GM23338 (cell line): ENCODE measurements at regions not wholly inside any gene's neighbourhood (a gene's known extent, or its start where the extent isn't known, plus 50 kb on each side); places are given as distances from the start of the nearest gene placed in this dataset.

Experiments
- ATAC-seq: fragments of 200-7000 bp; cut with Tn5 transposase; 3 replicates; pipeline ENCODE4 v1.9.1; 2020
- DNase-seq: peaks from one replicate; pipeline ENCODE4 v3.0.0-alpha.2; 2015; ENCODE audit warnings: low spot score
- H2AFZ ChIP-seq: fragments of 200-600 bp; sonication (generic); 2 replicates; pipeline ENCODE4 v1.8.0; 2016; ENCODE audit warnings: antibody characterized with exemption, mild to moderate bottlenecking, moderate library complexity
- H3F3A ChIP-seq: fragments of 200-600 bp; sonication (generic); replicated peaks from 2 replicates; pipeline ENCODE4 v1.8.0; 2017; ENCODE audit warnings: antibody characterized with exemption, mixed run types, low read depth
- H3K27ac ChIP-seq: fragments of 200-600 bp; sonication (generic); 2 replicates; pipeline ENCODE4 v1.6.1; 2016; ENCODE audit warnings: low read depth
- H3K27me3 ChIP-seq: fragments of 200-600 bp; sonication (generic); 2 replicates; pipeline ENCODE4 v1.8.0; 2016; ENCODE audit warnings: mild to moderate bottlenecking, mixed run types, moderate library complexity; ENCODE audit not compliant: insufficient read depth
- H3K36me3 ChIP-seq: fragments of 200-600 bp; sonication (generic); 2 replicates; pipeline ENCODE4 v1.8.0; 2016; ENCODE audit warnings: mild to moderate bottlenecking; ENCODE audit not compliant: insufficient read depth
- H3K4me1 ChIP-seq: fragments of 200-600 bp; sonication (generic); 2 replicates; pipeline ENCODE4 v1.8.0; 2016; ENCODE audit warnings: mild to moderate bottlenecking, moderate library complexity; ENCODE audit not compliant: insufficient read depth
- H3K4me2 ChIP-seq: fragments of 200-600 bp; sonication (generic); 2 replicates; pipeline ENCODE4 v1.7.1; 2017; ENCODE audit warnings: mixed run types
- H3K4me3 ChIP-seq: fragments of 200-600 bp; sonication (generic); 2 replicates; pipeline ENCODE4 v1.6.1; 2016; ENCODE audit warnings: mixed run types
- H3K79me2 ChIP-seq: fragments of 200-600 bp; sonication (generic); replicated peaks from 2 replicates; pipeline ENCODE4 v1.8.0; 2017; ENCODE audit warnings: mild to moderate bottlenecking; ENCODE audit not compliant: insufficient read depth
- H3K9me2 ChIP-seq: fragments of 200-600 bp; sonication (generic); 2 replicates; pipeline ENCODE4 v1.8.0; 2017; ENCODE audit not compliant: insufficient read depth
- H4K20me1 ChIP-seq: fragments of 200-600 bp; sonication (generic); replicated peaks from 2 replicates; pipeline ENCODE4 v1.8.0; 2017; ENCODE audit warnings: mild to moderate bottlenecking; ENCODE audit not compliant: insufficient read depth
- H3K27ac Mint-ChIP-seq: 2 replicates; pipeline ENCODE4 v1.8.0; 2020; ENCODE audit warnings: inconsistent platforms, mild to moderate bottlenecking, moderate library complexity, mixed read lengths
- H3K27me3 Mint-ChIP-seq: 3 replicates; pipeline ENCODE4 v1.8.0; 2022; ENCODE audit warnings: low read depth, mild to moderate bottlenecking, moderate library complexity, mixed read lengths, inconsistent platforms; ENCODE audit not compliant: insufficient read depth, poor library complexity
- H3K36me3 Mint-ChIP-seq: 3 replicates; pipeline ENCODE4 v1.8.0; 2021; ENCODE audit warnings: low read depth, mild to moderate bottlenecking, inconsistent platforms, moderate library complexity, mixed read lengths
- H3K4me1 Mint-ChIP-seq: 3 replicates; pipeline ENCODE4 v1.8.0; 2020; ENCODE audit warnings: mild to moderate bottlenecking, inconsistent platforms, mixed read lengths
- H3K4me3 Mint-ChIP-seq: 3 replicates; pipeline ENCODE4 v1.8.0; 2021; ENCODE audit warnings: moderate library complexity, mild to moderate bottlenecking, inconsistent platforms, mixed read lengths
- H3K9me3 Mint-ChIP-seq: 3 replicates; pipeline ENCODE4 v1.8.0; 2020; ENCODE audit warnings: moderate library complexity, mild to moderate bottlenecking, inconsistent platforms, mixed read lengths
- CREB1 ChIP-seq: fragments of 250-450 bp; sonication (Bioruptor Pico); IDR thresholded peaks from 2 replicates; pipeline ENCODE4 v1.5.0; 2020; ENCODE audit warnings: low read depth, mild to moderate bottlenecking, moderate library complexity
- EZH2 ChIP-seq: fragments of 200-600 bp; sonication (generic); IDR thresholded peaks from one replicate; pipeline ENCODE4 v1.8.0; 2017; ENCODE audit warnings: antibody characterized with exemption, mild to moderate bottlenecking, low read depth; ENCODE audit not compliant: unreplicated experiment
- JUNB ChIP-seq: IDR thresholded peaks from one replicate; pipeline ENCODE4 v1.6.1; 2016; ENCODE audit warnings: antibody characterized with exemption; ENCODE audit not compliant: unreplicated experiment
- POLR2AphosphoS5 ChIP-seq: IDR thresholded peaks from 2 replicates; pipeline ENCODE4 v1.6.1; 2016; ENCODE audit warnings: antibody characterized with exemption, low read depth
- STAT1 ChIP-seq: IDR thresholded peaks from one replicate; pipeline ENCODE4 v1.6.1; 2016; ENCODE audit warnings: antibody characterized with exemption; ENCODE audit not compliant: unreplicated experiment
- TF ChIP-seq, protein P1 (sequence below): IDR thresholded peaks from 2 replicates; pipeline ENCODE4 v1.6.1; 2016; ENCODE audit warnings: antibody characterized with exemption
- TF ChIP-seq, protein P2 (sequence below): IDR thresholded peaks from one replicate; pipeline ENCODE4 v1.6.1; 2018; ENCODE audit warnings: antibody characterized with exemption; ENCODE audit not compliant: unreplicated experiment
- TF ChIP-seq, protein P3 (sequence below): fragments of 250-450 bp; sonication (Bioruptor Pico); IDR thresholded peaks from 2 replicates; pipeline ENCODE4 v1.5.0; 2020; ENCODE audit warnings: mild to moderate bottlenecking, moderate library complexity

DNA sequence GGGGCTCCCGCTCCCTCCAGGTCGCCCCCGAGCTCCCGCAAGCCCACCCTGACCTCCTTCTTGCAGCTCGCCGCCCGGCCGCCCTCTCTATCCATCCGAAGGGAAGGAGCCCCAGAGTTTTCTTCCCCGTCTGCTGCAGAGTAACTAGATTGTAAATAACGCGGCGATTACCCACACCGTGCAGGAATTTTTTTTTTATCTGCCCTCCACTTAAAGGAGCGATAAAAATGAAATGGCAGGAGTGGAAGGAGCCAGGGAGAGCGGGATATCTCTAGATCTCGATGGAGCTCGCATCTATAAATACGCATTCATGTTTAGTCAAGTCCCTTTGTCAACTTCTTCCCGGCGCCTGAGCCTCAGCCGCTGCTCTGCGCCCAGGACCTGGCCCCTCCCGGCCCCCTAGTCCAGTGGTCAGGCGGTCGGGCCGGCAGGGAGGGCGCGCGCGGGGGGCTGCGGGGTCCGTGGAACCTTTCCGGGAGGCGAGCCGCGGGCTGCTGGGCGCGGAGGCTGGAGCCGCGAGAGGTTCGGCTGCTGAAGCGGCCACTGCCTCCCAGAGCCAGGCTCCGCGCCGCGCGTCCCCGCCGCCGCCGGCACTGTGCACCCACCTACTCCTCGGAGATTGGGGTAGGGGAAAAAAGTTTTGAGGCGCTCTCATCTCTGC is 386.0 kb downstream of the BCAT1 start:
- no peaks in the 10 kb centered on the region for H3K9me3 Mint-ChIP-seq
- Histone ChIP-seq H3K36me3 (no peaks in the 10 kb centered on the region), H3K4me1 (peaks cover 49% of the 10 kb centered on the region), H3F3A (no peaks in the 10 kb centered on the region; the same call in 1 of the 2 replicates), H3K27me3 (peaks cover 53% of the 10 kb centered on the region), H3K9me2 (no peaks in the 10 kb centered on the region), H3K27ac (no peak overlapping the region), H3K4me3 (peak overlapping the region; percentile 89), H4K20me1 (no peaks in the 10 kb centered on the region), H3K4me2 (peak overlapping the region; percentile 88), H3K79me2 (no peaks in the 10 kb centered on the region), H2AFZ (peak overlapping the region; percentile 88)
- H3K27me3 Mint-ChIP-seq = peaks cover 32% of the 10 kb centered on the region
- H3K4me3 Mint-ChIP-seq = peak overlapping the region; percentile 96
- H3K36me3 Mint-ChIP-seq = no peaks in the 10 kb centered on the region
- H3K27ac Mint-ChIP-seq = no peak overlapping the region
- H3K4me1 Mint-ChIP-seq = peaks cover 50% of the 10 kb centered on the region
- DNase-seq = peak; percentile 56
- TF ChIP-seq STAT1 (no peak), EZH2 (no peak), POLR2AphosphoS5 (no peak), JUNB (no peak), CREB1 (no peak)
- TF ChIP-seq, protein P1, sequence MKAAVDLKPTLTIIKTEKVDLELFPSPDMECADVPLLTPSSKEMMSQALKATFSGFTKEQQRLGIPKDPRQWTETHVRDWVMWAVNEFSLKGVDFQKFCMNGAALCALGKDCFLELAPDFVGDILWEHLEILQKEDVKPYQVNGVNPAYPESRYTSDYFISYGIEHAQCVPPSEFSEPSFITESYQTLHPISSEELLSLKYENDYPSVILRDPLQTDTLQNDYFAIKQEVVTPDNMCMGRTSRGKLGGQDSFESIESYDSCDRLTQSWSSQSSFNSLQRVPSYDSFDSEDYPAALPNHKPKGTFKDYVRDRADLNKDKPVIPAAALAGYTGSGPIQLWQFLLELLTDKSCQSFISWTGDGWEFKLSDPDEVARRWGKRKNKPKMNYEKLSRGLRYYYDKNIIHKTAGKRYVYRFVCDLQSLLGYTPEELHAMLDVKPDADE = no peak
- TF ChIP-seq, protein P2, sequence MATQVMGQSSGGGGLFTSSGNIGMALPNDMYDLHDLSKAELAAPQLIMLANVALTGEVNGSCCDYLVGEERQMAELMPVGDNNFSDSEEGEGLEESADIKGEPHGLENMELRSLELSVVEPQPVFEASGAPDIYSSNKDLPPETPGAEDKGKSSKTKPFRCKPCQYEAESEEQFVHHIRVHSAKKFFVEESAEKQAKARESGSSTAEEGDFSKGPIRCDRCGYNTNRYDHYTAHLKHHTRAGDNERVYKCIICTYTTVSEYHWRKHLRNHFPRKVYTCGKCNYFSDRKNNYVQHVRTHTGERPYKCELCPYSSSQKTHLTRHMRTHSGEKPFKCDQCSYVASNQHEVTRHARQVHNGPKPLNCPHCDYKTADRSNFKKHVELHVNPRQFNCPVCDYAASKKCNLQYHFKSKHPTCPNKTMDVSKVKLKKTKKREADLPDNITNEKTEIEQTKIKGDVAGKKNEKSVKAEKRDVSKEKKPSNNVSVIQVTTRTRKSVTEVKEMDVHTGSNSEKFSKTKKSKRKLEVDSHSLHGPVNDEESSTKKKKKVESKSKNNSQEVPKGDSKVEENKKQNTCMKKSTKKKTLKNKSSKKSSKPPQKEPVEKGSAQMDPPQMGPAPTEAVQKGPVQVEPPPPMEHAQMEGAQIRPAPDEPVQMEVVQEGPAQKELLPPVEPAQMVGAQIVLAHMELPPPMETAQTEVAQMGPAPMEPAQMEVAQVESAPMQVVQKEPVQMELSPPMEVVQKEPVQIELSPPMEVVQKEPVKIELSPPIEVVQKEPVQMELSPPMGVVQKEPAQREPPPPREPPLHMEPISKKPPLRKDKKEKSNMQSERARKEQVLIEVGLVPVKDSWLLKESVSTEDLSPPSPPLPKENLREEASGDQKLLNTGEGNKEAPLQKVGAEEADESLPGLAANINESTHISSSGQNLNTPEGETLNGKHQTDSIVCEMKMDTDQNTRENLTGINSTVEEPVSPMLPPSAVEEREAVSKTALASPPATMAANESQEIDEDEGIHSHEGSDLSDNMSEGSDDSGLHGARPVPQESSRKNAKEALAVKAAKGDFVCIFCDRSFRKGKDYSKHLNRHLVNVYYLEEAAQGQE = no peak
- ATAC-seq = peak; percentile 52

DNA sequence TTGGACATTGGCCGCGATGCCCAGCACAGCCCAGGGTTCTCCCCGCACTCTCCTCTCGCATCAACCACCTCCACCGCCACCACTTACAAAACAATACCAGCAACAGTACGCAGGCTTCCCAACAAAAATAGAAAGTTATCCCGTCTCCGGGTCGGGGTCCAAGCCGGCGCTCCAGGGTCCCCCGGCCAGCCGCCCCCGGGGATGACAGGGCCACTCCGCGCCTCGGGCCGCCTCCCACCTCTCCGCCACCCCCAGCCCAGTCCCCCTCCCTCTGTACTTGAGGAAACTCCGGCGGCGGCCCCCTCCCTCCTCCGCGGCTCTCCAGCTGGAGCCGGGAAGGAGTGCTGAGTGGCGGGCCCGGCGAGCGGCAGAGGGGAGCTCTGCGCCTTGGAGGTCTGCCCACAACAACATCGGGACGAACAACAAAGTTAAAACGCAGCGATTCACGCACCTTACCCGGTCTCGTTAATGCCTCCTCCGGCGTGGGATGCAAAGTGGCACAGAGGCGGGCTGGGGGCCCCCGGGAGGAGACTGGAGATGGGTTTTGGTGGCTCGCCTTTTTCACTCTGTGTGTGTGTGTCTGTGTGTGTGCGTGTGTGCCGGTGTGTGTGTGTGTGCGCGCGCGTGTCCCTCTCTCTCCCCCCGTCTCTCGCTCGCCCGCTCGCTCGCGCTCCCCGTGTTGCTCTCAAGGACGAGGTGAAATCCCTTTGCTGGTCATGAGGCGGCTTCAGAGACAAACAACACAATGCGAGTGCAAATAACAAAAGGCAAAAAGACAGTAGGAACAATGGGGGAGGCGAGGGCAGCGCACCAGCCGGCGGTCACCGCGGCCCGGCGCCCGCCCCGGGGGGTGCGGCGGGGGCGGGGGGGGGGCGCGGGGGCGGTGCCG is 386.8 kb downstream of the BCAT1 start:
- no peaks in the 10 kb centered on the region for H3K79me2 ChIP-seq
- Mint-ChIP-seq H3K36me3 (no peaks in the 10 kb centered on the region), H3K9me3 (no peaks in the 10 kb centered on the region), H3K27ac (peak overlapping the region; percentile 20), H3K27me3 (peaks cover 32% of the 10 kb centered on the region), H3K4me1 (peaks cover 54% of the 10 kb centered on the region), H3K4me3 (peak overlapping the region; percentile 96)
- DNase-seq (peak; percentile 88), ATAC-seq (peak; percentile 71)
- peak overlapping the region; percentile 89 for H3K4me3 ChIP-seq
- no peaks in the 10 kb centered on the region for H4K20me1 ChIP-seq
- peaks cover 50% of the 10 kb centered on the region for H3K4me1 ChIP-seq
- no peaks in the 10 kb centered on the region; the same call in 1 of the 2 replicates for H3F3A ChIP-seq
- H3K27ac ChIP-seq = peak overlapping the region; percentile 80; the same call in 1 of the 2 replicates
- H3K36me3 ChIP-seq = no peaks in the 10 kb centered on the region
- H3K4me2 ChIP-seq = peak overlapping the region; percentile 92
- no peaks in the 10 kb centered on the region for H3K9me2 ChIP-seq
- H3K27me3 ChIP-seq = peaks cover 53% of the 10 kb centered on the region
- peak overlapping the region; percentile 92 for H2AFZ ChIP-seq
- TF ChIP-seq, protein P3, sequence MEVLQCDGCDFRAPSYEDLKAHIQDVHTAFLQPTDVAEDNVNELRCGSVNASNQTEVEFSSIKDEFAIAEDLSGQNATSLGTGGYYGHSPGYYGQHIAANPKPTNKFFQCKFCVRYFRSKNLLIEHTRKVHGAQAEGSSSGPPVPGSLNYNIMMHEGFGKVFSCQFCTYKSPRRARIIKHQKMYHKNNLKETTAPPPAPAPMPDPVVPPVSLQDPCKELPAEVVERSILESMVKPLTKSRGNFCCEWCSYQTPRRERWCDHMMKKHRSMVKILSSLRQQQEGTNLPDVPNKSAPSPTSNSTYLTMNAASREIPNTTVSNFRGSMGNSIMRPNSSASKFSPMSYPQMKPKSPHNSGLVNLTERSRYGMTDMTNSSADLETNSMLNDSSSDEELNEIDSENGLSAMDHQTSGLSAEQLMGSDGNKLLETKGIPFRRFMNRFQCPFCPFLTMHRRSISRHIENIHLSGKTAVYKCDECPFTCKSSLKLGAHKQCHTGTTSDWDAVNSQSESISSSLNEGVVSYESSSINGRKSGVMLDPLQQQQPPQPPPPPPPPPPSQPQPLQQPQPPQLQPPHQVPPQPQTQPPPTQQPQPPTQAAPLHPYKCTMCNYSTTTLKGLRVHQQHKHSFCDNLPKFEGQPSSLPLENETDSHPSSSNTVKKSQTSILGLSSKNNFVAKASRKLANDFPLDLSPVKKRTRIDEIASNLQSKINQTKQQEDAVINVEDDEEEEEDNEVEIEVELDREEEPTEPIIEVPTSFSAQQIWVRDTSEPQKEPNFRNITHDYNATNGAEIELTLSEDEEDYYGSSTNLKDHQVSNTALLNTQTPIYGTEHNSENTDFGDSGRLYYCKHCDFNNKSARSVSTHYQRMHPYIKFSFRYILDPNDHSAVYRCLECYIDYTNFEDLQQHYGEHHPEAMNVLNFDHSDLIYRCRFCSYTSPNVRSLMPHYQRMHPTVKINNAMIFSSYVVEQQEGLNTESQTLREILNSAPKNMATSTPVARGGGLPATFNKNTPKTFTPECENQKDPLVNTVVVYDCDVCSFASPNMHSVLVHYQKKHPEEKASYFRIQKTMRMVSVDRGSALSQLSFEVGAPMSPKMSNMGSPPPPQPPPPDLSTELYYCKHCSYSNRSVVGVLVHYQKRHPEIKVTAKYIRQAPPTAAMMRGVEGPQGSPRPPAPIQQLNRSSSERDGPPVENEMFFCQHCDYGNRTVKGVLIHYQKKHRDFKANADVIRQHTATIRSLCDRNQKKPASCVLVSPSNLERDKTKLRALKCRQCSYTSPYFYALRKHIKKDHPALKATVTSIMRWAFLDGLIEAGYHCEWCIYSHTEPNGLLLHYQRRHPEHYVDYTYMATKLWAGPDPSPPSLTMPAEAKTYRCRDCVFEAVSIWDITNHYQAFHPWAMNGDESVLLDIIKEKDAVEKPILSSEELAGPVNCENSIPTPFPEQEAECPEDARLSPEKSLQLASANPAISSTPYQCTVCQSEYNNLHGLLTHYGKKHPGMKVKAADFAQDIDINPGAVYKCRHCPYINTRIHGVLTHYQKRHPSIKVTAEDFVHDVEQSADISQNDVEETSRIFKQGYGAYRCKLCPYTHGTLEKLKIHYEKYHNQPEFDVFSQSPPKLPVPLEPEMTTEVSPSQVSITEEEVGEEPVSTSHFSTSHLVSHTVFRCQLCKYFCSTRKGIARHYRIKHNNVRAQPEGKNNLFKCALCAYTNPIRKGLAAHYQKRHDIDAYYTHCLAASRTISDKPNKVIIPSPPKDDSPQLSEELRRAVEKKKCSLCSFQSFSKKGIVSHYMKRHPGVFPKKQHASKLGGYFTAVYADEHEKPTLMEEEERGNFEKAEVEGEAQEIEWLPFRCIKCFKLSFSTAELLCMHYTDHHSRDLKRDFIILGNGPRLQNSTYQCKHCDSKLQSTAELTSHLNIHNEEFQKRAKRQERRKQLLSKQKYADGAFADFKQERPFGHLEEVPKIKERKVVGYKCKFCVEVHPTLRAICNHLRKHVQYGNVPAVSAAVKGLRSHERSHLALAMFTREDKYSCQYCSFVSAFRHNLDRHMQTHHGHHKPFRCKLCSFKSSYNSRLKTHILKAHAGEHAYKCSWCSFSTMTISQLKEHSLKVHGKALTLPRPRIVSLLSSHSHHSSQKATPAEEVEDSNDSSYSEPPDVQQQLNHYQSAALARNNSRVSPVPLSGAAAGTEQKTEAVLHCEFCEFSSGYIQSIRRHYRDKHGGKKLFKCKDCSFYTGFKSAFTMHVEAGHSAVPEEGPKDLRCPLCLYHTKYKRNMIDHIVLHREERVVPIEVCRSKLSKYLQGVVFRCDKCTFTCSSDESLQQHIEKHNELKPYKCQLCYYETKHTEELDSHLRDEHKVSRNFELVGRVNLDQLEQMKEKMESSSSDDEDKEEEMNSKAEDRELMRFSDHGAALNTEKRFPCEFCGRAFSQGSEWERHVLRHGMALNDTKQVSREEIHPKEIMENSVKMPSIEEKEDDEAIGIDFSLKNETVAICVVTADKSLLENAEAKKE (CRISPR knock-in tag) = no peak
- TF ChIP-seq POLR2AphosphoS5 = peak; percentile 44
